ENCODE measurements at regions not wholly inside any gene's neighbourhood (a gene's known extent, or its start where the extent isn't known, plus 50 kb on each side); places are given as distances from the start of the nearest gene placed in this dataset.
A peak's percentile ranks its signal among the peaks of the same experiment; 100 is the strongest.

DNA sequence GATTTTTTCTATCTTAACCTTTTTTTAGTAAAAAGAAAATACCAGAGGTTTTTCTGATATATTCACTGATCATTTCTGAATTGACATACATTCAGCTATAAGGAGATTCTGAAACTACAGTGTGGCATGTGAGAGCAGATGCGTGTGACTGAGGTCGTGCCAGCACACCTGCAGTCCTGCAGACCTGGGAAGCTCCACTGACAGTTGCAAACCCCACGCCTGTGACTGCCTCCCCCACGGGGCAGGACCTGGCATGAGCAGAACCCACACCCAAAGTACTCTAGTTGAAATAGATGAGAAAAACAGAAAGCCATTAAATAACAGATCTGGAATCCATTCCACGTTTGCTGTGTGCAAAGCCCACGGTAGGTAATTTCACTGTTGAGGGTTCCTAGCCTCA is 80.7 kb downstream of the TEX29 start:
- no peaks in the 10 kb centered on the region for H3K36me3 ChIP-seq
- intact Hi-C loops (cut with DNase I), result no loop called here
- 57 to 84% methylated on average over 6 of the region's 6 CpGs for WGBS, 2 donors
- TF ChIP-seq POLR2A (IDR thresholded peaks at IDR 0.05) (no peak), POLR2AphosphoS5 (IDR thresholded peaks at IDR 0.05) (no peak), EP300 (IDR thresholded peaks at IDR 0.05) (no peak)
- TF ChIP-seq, protein P1, sequence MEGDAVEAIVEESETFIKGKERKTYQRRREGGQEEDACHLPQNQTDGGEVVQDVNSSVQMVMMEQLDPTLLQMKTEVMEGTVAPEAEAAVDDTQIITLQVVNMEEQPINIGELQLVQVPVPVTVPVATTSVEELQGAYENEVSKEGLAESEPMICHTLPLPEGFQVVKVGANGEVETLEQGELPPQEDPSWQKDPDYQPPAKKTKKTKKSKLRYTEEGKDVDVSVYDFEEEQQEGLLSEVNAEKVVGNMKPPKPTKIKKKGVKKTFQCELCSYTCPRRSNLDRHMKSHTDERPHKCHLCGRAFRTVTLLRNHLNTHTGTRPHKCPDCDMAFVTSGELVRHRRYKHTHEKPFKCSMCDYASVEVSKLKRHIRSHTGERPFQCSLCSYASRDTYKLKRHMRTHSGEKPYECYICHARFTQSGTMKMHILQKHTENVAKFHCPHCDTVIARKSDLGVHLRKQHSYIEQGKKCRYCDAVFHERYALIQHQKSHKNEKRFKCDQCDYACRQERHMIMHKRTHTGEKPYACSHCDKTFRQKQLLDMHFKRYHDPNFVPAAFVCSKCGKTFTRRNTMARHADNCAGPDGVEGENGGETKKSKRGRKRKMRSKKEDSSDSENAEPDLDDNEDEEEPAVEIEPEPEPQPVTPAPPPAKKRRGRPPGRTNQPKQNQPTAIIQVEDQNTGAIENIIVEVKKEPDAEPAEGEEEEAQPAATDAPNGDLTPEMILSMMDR (IDR thresholded peaks at IDR 0.05), result no peak
- H3K27ac ChIP-seq, result no peak overlapping the region
- H3K27me3 ChIP-seq, result peaks cover 0 to 3% (median 0%) of the 10 kb centered on the region in 3 donors
- H3K4me1 ChIP-seq, result no peaks in the 10 kb centered on the region
- no peak overlapping the region for H3K4me3 ChIP-seq
- DNase-seq, result peak; percentile 36
- H3K9me3 ChIP-seq, result no peaks in the 10 kb centered on the region

DNA sequence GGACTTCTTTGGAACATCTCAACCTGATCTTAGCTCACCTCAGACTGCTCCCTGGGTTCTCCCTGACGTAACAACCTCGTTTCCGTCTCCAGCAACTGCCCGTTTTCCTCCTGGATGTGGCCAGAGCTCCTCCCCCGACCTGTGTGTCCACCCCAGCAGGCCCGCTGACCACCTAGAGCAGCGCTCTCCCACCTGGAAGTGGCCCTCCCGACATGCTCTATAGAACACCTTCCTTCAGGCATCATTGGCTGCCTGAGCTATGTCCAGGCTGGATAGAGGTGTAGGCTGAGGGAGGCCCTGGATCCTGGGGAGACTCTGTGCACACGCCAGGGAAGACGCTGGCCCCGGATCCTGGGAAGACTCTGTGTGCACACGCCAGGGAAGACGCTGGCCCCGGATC is 81.3 kb downstream of the TEX29 start:
- peak; percentile 49 for DNase-seq
- H3K36me3 ChIP-seq, result no peaks in the 10 kb centered on the region

DNA sequence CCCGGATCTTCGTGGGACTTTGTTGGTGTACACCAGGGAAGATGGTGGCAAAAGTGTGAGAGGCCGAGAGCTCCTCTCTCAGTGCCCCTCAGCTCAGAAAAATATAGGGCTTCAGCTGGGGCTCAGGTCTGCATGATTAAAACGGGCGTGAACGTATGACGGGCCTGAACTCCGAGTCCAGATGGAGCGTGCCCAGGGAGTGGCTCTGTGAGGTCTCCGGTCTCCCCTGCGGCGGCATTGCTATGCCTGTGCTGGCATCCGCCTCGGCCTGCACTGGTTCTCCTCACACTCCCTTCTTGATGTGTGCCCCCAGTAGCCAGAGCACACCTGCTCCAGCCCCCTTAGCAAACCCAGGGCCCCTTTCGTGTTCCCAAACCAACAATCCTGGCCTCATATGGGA is 82.0 kb downstream of the TEX29 start:
- intact Hi-C loops (cut with DNase I), result no loop called here
- Histone ChIP-seq H3K27me3 (peaks cover 0 to 3% (median 0%) of the 10 kb centered on the region in 3 donors), H3K27ac (no peak overlapping the region), H3K4me3 (no peak overlapping the region), H3K9me3 (no peaks in the 10 kb centered on the region), H3K4me1 (no peaks in the 10 kb centered on the region), H3K36me3 (no peaks in the 10 kb centered on the region)
- TF ChIP-seq, protein P1 (IDR thresholded peaks at IDR 0.05), result no peak
- no peak for TF ChIP-seq EP300 (IDR thresholded peaks at IDR 0.05)
- no peak for TF ChIP-seq POLR2AphosphoS5 (IDR thresholded peaks at IDR 0.05)
- TF ChIP-seq POLR2A (IDR thresholded peaks at IDR 0.05), result no peak
- no peak for DNase-seq
- WGBS, 2 donors, result 70 to 89% methylated on average over 15 of the region's 15 CpGs

More for the DNA sequence above, 81.3 kb downstream of the TEX29 start:
- 82 to 89% methylated on average over 14 of the region's 14 CpGs for WGBS, 2 donors
- Histone ChIP-seq H3K27ac (no peak overlapping the region), H3K27me3 (peaks cover 0 to 3% (median 0%) of the 10 kb centered on the region in 3 donors), H3K4me1 (no peaks in the 10 kb centered on the region), H3K4me3 (no peak overlapping the region), H3K9me3 (no peaks in the 10 kb centered on the region)
- TF ChIP-seq, protein P1 (IDR thresholded peaks at IDR 0.05), result no peak
- TF ChIP-seq POLR2AphosphoS5 (IDR thresholded peaks at IDR 0.05), result no peak
- TF ChIP-seq POLR2A (IDR thresholded peaks at IDR 0.05), result no peak
- TF ChIP-seq EP300 (IDR thresholded peaks at IDR 0.05), result no peak
- intact Hi-C loops (cut with DNase I), result no loop called here

DNA sequence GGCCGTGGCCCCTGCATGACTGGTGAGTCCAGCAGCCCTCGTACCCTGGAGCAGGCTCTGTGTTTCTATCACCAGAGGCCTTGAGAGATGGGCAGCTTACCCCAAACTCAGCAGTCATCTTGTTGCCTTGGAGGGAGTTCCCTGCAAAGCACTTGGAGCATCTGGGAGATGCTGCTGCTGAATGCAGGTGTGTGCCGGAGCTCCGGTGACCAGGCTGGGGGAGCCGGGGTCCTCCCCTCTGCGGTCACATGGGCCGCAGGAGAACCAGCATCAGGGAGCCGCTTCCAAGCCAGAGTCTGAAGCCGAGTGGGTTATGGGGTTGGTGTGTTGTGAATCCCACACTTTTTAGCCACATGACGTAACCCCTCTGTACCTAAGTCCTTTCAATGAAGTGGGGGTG is 82.8 kb downstream of the TEX29 start:
- no peak for DNase-seq
- TF ChIP-seq POLR2AphosphoS5 (IDR thresholded peaks at IDR 0.05) (no peak), POLR2A (IDR thresholded peaks at IDR 0.05) (no peak), EP300 (IDR thresholded peaks at IDR 0.05) (no peak)
- TF ChIP-seq, protein P1 (IDR thresholded peaks at IDR 0.05), result no peak
- H3K36me3 ChIP-seq, result no peaks in the 10 kb centered on the region
- intact Hi-C loops (cut with DNase I), result no loop called here
- H3K27me3 ChIP-seq, result peaks cover 0 to 3% (median 0%) of the 10 kb centered on the region in 3 donors
- WGBS, 2 donors, result 87 to 93% methylated on average over 10 of the region's 10 CpGs
- H3K4me1 ChIP-seq, result no peaks in the 10 kb centered on the region
- no peak overlapping the region for H3K4me3 ChIP-seq
- no peak overlapping the region for H3K27ac ChIP-seq
- H3K9me3 ChIP-seq, result no peaks in the 10 kb centered on the region

DNA sequence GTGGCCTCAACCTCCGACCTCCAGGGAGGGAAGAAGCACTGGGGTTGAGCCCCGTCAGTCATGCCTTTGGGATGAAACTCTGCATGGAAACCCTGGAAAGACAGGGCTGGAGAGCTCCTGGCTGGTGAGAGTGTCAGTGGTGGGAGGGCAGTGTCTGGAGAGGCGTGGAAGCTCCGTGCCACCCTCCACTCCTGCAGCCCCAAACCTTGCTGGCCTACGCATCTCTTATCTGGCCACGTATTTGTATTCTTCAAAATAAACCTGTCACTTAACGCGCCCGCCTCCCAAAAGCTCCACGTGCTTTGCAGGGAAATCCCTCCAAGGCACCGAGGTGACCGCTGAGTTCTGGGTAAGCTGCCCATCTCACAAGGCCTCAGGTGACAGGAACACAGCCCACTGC is 84.3 kb downstream of the TEX29 start:
- Histone ChIP-seq H3K36me3 (no peaks in the 10 kb centered on the region), H3K4me3 (no peak overlapping the region), H3K27ac (no peak overlapping the region), H3K9me3 (no peaks in the 10 kb centered on the region), H3K27me3 (peaks cover 0 to 6% (median 0%) of the 10 kb centered on the region in 3 donors), H3K4me1 (no peaks in the 10 kb centered on the region)
- peak; percentile 43 for DNase-seq
- WGBS, 2 donors, result 84 to 88% methylated on average over 12 of the region's 12 CpGs
- intact Hi-C loops (cut with DNase I), result no loop called here
- no peak for TF ChIP-seq EP300 (IDR thresholded peaks at IDR 0.05)

All from sigmoid colon (tissue), 6 donors.